GM18520 (cell line): ENCODE measurements at regions not wholly inside any gene's neighbourhood (a gene's known extent, or its start where the extent isn't known, plus 50 kb on each side); places are given as distances from the start of the nearest gene placed in this dataset.
"Not testable (repeated sequence)": the region's sequence is repeated elsewhere in the genome, so short reads cannot be mapped to it uniquely, and the experiment has no call there.

Experiments
- ATAC-seq: cut with Tn5 transposase; IDR thresholded peaks from one replicate; pipeline ENCODE4 v1.9.1; 2021; ENCODE audit not compliant: unreplicated experiment

DNA sequence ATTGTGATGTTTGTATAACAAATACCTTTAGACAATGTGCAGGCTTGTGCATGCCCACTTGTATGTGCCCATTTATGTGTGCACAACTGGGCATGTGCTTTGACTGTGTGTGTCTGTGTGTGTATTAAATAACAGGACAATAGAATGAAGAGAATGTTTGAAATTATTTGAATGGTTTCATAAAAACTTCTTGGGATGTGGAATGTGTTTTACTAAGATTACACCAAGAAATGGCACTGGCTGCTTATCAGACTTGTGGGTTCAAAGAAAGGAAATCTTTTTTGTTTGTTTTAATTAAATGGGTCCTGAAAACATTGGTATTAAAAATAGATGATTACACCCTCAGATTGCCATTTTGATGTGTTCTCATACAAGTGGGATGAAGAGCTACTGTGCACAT is 191.6 kb upstream of the CCN2 start:
- ATAC-seq, result no peak

DNA sequence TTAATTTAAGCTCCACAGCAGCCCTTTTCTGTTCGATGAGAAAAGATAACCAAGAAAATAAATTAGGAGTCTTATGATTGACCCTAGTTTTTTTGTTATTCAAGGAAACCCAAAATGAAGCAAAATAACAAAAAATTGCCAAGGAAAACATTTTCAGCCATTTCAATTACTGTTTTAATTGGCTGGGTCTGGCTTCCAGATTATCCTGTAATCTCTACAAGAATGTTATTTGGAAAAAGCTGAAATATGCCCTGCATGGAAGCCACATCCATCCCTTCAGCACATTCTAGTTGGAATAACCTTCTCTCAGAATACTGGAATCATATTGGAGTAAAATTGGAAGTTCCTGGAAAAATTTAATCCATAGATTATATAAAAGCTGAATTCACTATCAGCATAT is 191.1 kb upstream of the CCN2 start:
- no peak for ATAC-seq

DNA sequence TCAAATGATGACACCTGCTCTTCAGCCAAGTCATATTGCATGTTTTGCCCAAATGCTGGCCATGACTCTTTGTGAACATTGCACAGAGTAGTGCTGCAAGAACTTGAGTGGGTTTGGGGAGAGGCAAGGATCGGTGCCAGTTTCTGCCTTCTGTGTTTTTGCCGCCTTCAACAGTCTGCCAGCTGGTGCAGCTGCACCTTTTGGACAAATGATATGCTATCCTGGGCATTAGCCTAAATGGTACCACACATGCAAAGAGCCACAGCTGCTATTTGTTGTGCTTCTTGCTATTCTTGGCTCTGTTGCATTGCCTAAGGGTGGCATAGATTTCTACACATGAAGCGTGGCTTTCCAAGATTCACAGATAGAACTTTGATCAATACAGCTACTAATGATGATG is 189.0 kb upstream of the CCN2 start:
- no peak for ATAC-seq

DNA sequence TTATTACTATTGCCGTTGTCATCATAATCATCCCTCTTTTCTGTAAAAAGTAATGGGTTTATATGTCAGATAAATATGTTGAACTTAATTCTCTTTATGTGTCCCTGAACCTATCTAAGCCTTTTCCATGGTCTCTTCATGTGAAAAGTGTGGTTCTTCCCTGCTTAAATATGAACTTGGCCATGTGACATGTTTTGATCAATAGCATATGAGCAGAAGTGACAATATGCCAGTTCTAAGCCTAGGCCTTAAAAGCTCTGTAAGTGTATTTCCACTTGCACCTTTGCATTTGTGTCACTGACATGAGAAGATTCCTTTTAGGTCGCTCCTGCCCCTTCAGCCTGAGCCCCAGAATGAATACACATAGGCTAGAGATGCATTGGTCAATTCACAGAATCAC is 188.4 kb upstream of the CCN2 start:
- ATAC-seq, result no peak

DNA sequence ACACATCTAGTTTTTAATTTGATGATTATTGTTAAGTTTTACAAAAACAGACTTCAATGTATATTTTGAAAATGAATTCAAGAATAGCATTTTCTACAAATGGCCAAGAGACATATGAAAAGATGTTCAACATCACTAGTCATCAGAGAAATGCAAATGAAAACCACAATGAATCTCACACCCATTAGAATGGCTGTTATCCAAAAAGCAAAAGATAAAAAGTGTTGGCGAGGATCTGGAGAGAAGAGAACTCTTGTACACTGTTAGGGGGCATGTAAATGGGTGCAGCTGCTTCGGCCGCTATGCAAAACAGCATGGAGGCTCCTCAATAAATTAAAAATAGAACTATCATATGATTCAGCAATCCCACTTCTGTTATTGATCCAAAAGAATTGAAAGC is 185.8 kb upstream of the CCN2 start:
- no peak for ATAC-seq

DNA sequence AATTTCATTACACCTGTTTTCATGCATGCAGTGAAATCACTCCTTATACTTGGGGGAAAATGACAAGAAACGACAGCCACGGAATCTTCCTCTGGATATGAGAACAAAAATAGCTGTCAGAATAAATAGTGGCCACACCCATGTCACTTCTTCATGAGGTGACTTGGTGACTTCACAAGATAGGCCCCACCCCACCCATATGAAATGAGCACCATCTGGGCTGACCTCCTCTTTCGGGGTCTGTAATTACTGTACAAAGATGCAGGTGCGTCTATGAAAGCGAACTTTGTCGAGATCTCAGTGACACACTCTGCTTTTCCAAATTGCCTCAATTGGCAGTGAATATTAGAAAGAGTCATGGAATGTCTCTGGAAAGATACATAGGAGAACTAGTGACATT is 184.2 kb upstream of the CCN2 start:
- no peak for ATAC-seq

DNA sequence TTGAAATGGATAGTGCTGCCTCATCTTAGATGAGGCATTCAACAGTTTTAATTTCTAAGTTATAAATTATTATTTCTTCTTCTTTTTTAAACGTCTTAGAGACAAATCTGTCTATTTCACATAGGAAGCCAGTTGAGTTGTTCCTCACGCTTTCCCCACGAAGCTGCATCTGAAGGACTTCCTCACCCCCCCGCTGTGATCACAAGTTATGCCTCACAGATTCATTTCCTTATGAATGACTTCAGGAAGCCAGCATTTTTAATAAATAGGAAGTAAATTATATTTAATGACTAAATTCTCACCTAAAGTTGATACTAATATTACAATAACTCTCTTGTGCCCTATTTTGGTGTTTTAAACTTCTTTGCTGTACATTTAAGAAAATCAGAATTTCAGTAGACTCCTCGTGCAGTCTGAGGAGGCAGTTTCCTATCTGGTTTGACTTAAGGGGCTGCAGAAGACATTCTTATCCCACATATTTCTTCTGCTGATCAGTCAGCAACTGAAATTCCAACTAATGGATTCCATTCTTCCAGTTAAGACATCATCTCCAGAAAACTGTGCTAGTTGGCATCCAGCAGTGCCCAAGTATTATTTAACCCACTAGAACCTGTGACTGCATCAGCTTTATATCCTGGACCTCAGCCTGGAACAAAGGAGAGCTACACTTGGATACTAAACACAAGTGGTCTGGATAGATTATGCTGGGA is 182.7 kb upstream of the CCN2 start:
- no peak for ATAC-seq

DNA sequence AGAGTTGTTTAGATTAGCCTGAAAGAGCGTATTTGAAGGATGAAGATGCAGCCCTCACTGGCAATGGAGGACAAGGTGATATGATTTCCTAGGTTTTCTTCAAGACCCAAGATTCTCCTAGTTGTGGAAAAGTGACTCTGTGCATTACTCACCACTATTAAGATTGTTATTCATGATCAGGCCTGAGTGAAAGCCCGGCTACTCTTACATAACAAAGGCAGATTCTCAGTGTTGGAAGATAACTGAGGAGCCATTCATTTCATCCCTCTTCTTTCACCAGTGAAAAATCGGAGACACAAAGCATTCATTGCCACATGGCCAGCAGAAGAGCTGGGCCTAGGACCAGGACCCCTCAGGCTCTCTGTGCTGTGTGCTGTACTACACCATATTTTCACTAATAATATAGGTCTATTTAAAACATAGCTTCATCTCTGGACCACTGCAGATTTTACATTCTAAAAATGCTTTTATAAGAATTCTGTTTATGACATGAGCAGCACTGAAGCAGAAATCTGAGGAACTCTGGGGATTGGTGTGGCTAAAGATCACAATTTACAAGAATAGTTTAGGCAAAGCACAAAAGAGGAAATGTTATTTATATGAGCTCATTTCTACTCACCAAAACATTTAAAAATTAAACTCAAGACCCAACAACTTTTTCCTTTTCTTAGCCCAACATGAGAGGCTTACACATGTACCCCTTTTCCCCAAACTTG is 181.9 kb upstream of the CCN2 start:
- no peak for ATAC-seq

DNA sequence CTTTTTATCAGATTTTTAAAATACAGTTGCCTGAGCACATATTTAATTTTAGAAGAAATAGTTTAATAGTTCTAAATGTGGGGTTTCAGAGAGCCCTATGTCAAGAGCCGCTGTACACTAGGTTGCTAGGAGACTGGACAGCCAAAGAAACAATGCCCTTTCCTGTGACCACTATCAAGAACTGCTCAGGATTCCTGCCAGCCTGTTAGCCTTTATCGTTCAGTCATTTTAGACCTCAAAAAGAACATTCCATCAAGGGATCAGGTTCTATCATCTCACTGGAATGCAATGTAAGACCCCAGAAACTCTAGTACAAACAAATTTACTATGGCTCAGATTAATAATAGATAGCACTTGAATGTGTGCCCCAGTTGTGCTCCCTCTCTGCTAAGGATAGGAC is 181.2 kb upstream of the CCN2 start:
- ATAC-seq, result no peak

DNA sequence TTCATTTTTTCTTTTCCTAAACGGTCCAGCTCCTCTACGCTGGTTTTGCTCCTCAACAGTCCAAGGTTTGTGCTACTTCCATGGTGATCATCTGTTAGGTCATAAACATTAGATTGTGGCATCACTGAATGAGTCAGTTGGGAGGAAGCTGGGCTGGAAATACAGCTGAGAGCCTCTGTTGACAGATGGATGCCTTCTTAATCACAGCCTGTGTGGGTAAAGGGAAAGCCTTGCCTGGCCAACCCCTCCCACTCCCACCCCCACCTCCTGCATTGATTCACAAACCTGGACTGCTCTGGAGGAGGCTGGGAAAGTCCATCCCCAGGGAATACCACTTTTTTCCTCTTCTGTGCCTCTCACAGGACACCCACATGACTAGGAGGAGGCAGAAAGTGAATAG is 180.6 kb upstream of the CCN2 start:
- ATAC-seq, result no peak

DNA sequence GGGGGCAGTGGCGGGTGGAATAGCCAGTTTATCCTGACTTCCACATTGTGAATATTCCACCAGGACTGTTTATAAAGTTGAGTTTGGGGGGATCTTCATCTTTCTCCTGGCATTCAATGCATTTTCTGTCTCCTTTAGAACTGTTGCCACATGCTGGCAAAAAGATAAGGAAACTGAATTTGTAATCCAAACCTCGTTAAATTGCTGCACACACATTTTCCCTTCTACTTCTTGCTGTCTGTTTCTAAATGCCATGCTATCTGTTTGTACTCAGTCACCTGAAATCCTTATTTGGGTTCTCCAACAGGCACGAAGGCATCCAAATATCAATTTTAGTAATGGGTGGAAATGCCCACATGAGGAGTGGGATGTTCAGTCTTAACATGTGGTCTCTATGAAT is 180.2 kb upstream of the CCN2 start:
- ATAC-seq, result no peak

DNA sequence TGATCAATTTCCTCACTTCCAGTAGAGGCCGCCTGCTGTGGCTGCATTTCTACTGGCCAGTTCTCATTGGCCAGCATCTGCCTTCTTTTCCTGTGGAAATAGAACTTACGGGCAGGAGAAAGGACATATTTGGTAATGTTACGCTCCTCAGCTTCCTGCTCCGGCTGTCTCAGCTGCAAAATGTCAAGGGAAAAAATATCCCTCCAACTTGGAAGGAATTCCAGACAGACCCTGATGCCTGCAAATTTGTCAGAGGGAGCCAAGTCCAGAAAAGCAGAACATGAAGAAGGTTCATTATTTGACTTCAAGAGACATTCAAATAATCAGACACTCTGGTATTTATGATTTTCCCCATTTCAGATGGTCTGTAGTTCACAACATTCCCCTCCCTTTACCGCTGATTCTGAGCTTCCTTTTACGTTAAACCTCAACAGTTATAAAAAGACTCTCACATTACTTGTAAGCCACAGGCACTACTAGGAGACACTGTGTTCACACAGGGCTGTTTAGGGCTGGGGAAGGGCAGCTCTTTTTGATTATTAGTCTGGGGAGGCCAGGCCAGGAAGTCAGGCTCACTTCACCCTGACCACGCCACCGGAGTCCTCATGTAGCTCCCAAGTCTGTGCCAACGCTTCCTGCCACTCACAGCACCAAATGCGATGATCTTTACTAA is 179.6 kb upstream of the CCN2 start:
- ATAC-seq, result no peak

DNA sequence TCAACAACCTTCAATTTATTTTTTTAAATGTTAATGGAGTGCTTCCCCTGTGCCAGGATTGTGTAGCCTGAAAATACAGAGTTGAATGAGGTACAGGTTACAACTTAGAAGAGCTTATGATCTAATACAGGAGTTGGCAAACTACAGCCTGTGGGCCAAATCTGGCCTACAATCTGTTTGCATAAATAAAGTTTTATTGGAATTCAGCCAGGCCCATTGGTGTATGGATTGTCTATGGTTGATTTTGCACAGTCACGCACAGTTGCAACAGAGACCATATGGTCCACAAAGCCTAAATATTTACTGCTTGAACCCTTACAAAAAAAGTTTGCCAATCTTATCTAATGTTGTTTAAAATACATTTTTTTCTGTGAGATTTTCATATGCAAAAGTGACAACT is 177.3 kb upstream of the CCN2 start:
- no peak for ATAC-seq

DNA sequence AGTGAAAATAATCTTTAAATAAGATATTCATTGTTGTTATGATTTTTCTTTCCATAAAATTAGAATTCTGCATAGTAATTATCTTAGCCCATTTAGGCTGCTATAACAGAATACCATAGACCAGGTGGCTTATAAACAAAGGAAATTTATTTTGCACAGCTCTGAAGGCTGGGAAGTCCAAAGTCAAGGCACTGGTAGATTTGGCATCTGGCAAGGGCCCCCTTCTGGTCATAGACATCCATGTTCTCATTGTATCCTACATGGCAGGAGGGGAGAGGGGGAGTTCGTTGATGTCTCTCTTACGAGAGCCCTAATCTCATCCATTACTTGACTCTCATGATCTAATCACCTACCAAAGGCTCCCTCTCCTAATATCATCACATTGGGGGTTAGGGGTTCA is 175.0 kb upstream of the CCN2 start:
- no peak for ATAC-seq

DNA sequence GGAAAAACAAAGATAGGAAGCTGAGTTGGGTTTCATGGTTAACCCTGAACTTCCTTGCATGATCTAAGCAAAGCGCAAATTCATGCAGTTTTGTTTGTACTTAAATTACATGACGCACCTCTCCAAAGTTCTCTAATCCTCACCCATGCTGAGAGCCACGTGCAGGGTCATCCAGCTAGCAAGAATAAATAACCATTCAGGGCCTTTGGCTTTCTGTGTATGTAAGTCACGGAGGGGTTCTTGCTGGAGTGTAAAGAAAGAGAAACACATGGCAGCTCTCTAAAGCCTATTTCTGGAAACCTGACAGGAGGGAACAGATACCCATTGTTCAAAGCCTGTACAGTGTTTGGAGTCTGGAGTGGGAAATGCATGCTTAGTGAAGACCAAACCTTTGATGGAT is 171.7 kb upstream of the CCN2 start:
- no peak for ATAC-seq

DNA sequence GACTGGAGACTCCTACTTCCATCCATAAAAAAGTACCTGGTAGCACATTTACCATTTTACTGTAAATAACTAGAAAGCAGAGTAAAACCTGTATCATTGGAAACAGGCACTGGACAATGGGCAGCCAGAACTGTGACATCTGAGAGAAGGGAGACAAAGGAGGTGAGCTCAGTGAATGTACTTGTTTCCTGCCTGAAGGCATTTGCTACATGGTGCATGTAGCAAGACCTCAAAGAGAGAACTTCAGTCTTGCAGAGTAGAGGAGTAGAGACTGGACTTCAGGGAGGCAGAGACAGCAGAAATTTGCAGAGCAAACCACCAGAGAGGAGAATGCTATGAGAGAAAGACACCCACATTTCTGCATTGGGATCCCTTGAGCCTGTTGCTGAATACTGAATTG is 171.0 kb upstream of the CCN2 start:
- no peak for ATAC-seq

DNA sequence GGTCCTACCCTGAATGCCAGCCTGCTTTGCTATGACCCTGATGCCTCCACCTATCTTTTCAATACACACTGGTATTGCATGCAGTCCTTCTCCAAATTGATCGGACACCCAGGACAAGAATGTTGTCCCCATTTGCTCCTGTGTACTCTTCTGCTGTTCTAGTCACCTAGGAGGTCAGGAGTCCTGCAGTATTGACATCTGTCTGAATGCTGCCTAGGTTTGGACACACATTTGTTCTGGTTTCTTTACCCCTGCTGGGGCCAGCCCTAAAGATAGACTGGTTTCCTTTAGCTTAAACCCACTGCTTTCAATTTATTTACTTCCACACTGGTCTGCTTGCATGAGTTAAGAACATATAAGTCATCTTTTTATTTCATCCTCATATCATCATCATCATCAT is 167.0 kb upstream of the CCN2 start:
- ATAC-seq, result no peak

DNA sequence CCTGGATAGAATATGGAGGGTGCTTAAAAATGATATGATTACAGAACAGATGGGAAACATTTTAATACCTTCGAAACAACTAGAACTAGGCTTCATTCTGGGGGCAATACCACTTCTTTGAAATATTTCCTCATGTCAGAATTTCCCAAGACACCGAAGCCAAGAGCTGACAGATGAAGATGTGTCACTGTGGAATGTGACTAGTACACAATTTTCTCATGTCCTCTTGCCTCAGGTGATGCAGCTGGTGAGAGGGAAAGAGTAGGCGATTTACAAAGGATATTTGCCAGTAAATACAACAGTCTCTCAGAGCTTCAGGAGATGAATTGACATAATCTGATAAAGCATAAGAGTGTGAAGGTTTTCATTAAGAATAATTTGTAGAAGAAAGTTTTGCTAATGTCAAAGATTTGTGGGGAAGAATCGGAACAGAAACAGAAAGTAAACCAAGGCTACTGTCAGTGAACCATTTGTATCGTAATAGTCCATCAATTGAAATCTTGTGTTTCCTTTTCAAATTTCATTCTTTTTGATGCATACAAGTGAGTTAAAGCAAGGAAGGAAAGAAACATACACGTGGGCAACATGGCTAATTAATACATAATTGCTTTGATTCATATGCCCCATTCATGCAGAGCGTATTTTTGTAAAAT is 164.7 kb upstream of the CCN2 start:
- ATAC-seq, result no peak

DNA sequence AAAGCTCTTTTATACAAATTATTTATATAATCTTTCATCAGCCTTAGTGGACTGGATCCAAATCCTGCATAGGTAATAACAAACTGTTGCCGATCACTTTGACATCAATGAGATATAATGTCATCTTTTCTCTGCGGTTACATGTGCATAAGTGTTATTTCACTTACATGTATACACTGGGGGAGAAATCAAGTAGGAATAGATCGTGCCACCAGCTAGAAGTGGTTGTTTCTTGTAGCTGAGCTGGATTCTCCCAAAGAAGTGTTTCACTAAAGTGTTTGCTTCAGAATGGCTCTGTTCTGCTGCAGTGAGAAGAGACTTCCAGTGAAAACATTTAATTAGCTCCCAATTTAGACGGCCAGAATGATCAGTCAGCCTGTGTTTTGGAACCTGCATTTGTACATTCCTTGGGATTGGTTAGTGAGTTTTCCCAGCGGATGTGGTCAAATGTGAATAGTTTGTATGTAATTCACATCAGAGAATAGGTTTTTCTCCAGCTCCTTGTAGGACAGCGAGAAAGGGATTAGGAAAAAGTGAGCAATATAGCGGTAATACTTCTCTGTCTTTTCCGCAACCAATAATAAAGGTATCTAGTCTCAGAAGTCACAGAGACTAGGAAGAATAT is 163.1 kb upstream of the CCN2 start:
- ATAC-seq, result no peak

DNA sequence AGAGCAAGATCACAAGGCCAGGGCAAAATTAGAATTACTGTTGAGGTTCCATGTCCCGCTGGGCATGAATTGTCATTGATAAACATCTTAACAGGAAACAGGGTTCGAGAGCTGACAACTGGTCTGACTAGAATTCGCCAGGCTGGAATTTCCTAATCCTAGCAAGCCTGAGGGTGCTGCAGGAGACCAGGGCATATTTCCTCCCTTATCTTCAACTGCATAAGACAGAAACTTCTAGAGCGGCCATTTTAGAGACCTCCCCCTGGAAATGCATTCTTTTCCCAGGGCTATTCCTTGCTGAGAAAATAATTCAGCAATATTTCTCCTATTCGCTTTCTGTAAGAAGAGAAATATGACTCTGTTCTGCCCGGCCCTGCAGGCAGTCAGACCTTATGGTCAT is 158.6 kb upstream of the CCN2 start:
- ATAC-seq, result not testable (repeated sequence)

DNA sequence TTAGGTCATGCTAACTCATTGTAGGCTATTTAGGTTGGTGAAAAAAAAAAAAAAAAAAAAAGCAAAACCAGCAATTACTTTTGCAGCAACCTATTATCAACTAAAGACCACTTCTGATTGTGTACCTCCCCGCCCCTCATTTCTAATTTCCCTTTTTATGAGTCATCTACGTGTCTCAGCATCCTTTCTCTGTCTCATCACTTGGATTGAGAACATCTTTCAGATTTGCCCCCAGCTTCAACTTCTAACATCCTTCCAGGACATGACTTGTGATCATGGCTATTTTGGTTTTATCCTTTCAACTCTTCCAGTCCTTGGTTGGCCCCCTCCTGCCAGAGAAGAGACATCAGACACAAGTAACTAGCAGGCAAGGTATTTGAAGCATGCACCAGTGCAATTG is 156.7 kb upstream of the CCN2 start:
- no peak for ATAC-seq
